ENCODE measurements at regions not wholly inside any gene's neighbourhood (a gene's known extent, or its start where the extent isn't known, plus 50 kb on each side); places are given as distances from the start of the nearest gene placed in this dataset.

DNA sequence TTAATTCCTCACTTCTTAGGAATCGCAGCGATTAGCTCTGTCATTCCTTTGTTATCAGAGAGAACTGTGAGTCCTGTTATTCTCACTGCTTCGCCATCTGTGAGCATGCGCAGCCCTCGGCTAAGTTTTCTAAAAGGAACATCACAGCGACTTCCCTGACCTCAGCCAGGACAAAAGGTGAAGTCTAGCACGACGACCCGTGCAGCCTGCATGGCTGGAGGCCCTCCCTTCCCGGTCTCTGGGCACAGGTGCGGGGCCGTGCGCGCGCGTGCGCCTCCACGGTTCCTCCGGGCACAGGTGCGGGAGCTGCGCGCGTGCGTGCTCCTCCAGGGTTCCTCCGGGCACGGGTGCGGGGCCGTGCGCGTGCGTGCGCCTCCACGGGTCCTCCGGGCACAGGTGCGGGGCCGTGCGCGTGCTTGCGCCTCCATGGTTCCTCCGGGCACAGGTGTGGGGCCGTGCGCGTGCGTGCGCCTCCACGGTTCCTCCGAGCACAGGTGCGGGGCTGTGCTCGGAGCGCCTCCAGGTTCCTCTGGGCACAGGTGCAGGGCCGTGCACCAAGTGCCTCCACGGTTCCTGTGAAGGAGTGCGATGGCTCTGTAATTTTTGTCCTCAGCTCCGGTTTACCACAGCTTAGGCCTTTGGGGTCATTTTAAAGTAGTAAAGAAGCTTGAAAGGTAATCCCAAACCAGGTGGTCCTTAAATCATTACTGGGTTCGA, 212.3 kb downstream of the ERMARD start:
- FAIRE-seq (no peak), DNase-seq (ENCODE audit: low read depth) (no peak)
- Histone ChIP-seq H3K27me3 (ENCODE audit: control insufficient read depth, insufficient read depth, low read length) (peaks cover 2% of the 10 kb centered on the region), H3K4me3 (ENCODE audit: low read depth, low read length) (no peak overlapping the region), H3K36me3 (ENCODE audit: control insufficient read depth, insufficient read depth, low read length) (no peaks in the 10 kb centered on the region)
- TF ChIP-seq, protein P1, sequence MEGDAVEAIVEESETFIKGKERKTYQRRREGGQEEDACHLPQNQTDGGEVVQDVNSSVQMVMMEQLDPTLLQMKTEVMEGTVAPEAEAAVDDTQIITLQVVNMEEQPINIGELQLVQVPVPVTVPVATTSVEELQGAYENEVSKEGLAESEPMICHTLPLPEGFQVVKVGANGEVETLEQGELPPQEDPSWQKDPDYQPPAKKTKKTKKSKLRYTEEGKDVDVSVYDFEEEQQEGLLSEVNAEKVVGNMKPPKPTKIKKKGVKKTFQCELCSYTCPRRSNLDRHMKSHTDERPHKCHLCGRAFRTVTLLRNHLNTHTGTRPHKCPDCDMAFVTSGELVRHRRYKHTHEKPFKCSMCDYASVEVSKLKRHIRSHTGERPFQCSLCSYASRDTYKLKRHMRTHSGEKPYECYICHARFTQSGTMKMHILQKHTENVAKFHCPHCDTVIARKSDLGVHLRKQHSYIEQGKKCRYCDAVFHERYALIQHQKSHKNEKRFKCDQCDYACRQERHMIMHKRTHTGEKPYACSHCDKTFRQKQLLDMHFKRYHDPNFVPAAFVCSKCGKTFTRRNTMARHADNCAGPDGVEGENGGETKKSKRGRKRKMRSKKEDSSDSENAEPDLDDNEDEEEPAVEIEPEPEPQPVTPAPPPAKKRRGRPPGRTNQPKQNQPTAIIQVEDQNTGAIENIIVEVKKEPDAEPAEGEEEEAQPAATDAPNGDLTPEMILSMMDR (IDR thresholded peaks at IDR 0.05; ENCODE audit: insufficient read depth, low read length, severe bottlenecking): no peak

DNA sequence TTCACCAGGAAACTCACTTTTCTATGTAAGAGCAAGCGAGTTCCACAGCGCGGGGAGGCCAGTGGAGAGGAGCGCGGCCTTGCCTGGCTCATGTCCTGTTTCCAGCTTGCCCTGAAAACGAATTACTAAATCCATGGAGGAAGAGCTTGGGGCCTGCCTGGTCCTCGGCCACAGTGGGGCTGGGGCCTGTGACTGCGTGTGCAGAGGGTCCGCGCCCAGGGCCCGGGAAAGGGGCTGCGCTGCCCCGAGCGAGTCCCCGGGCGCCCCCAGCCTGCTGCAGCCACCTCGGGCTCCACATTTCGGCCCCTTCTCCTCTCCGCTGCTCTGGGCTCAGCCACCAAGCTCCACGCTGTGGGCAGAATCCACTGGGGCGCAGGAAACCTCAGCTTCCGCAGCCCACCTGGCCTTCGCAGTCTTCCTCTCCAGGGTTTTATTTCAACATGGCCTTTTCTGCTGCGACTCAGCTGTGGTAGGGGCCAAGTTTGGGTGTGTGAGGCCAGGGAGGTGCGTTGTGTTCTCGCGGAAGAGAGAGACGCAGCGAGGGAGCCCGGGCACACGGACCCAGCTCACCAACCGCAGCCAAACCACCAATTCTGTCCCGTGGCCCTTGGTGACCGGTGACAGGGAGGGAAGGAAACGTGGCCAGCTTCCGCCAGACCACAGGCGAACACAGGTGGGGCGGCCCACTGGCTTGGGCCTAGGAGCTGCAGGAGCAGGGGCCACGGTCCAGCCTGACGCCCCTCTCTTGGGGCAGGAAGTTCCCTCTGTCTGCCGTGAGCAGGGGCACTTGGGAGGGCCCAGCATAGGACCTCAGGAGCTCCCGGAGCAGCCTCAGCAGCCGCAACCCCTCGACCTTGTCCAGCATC, 211.4 kb downstream of the ERMARD start:
- Histone ChIP-seq H3K27me3 (ENCODE audit: control insufficient read depth, insufficient read depth, low read length) (peaks cover 2% of the 10 kb centered on the region), H3K4me3 (ENCODE audit: low read depth, low read length) (no peak overlapping the region), H3K36me3 (ENCODE audit: control insufficient read depth, insufficient read depth, low read length) (no peaks in the 10 kb centered on the region)
- TF ChIP-seq, protein P1 (IDR thresholded peaks at IDR 0.05; ENCODE audit: insufficient read depth, low read length, severe bottlenecking): no peak
- FAIRE-seq (no peak), DNase-seq (ENCODE audit: low read depth) (no peak)

DNA sequence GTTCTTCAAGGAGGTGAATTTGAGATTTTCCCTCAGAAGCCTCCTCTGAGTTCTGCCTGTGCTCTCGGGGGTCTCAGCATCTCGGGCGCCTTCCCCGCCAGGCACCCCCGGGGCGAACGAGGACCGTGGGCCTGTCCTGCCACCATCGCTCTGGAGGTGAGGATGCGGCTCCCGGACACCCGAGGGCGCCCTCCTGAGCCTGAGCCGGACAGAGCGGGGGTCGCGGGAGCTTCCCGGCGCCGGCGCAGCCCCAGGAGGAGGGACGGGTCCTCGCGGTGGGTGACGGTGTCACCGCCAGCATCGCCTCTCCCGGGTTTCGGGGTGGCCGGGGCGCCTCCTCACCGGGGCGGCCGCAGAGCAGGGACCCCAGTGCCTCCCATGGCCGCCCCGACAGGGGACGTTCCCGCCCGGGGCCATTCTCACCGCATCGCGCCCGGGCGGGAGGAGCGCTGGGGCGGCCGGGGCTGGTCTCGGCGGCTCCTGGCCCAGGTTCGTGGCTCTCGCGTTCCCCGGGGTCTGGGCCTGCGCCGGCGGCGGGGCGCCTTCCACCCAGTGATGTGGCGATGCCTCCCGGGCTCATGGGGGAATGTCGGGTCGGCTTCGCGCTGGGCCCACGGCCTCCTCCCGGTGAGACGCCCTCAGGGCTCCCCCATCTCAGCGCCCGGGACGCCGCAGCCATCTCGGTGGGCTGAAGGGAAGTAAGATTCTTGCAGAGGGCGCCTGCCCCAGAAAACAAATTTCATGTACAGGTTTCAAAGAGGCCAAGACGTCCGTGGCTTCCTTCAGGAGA, 210.5 kb downstream of the ERMARD start:
- DNase-seq (ENCODE audit: low read depth) (no peak), FAIRE-seq (no peak)
- no peak overlapping the region for H3K4me3 ChIP-seq (ENCODE audit: low read depth, low read length)

DNA sequence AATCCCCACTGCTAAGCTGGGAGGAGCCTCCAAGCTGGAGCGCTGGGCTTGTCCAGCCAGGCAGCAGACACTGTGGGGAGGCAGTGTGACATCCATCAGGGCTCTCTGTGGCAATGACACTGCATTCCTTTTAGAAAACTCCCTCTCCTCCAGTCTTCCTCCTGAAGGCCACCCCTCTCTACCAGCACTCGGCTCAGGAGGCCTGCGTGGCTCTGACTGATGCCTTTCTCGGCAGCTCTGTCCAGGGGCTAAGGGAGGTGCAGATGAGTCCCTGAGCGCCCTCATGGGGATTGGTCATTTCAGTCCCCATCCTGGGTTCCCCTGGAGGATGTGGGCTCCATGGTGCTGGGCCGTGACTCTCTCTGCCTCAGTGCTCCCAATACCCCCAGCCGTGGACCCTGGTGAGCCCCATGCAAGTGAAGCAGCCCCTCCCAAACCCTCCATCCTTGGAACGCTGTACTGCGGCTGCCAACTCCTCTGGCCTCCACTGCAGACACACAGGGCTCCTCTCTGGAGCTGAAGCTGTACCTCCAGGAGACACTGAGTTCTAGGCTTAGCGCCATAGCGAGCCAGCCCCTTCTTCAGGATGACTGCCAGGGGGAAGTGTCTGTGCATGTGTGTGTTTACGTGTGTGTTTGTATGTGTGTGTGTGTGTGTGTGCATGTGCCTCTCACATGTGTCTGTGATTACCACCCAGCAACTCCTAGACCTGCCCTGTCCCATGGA, 209.6 kb downstream of the ERMARD start:
- FAIRE-seq: no peak
- peaks cover 2% of the 10 kb centered on the region for H3K27me3 ChIP-seq (ENCODE audit: control insufficient read depth, insufficient read depth, low read length)
- TF ChIP-seq, protein P1 (IDR thresholded peaks at IDR 0.05; ENCODE audit: insufficient read depth, low read length, severe bottlenecking): no peak
- H3K4me3 ChIP-seq (ENCODE audit: low read depth, low read length): no peak overlapping the region
- no peaks in the 10 kb centered on the region for H3K36me3 ChIP-seq (ENCODE audit: control insufficient read depth, insufficient read depth, low read length)
- DNase-seq (ENCODE audit: low read depth): no peak

More for the DNA sequence above, 210.5 kb downstream of the ERMARD start:
- H3K36me3 ChIP-seq (ENCODE audit: control insufficient read depth, insufficient read depth, low read length): no peaks in the 10 kb centered on the region
- TF ChIP-seq, protein P1 (IDR thresholded peaks at IDR 0.05; ENCODE audit: insufficient read depth, low read length, severe bottlenecking): peak; percentile 21
- peaks cover 2% of the 10 kb centered on the region for H3K27me3 ChIP-seq (ENCODE audit: control insufficient read depth, insufficient read depth, low read length)

DNA sequence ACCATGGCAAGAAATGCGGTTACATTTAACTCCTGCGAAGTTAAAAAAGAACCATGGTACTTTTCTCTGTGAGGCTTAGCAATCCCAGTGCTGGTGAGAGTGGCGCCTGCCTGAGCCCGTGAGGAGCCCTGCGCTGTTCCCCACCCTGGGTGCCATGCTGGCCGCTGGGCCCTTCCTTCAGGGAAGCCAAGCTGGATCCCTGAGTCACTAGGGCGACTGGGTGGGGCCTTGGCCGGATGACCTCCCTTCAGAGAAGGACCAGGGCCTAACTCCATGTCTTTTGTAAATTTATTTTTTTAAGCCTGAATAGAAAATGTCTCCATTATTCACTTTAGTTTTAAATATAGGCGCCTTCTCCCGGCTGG, 209.1 kb downstream of the ERMARD start:
- TF ChIP-seq, protein P1 (IDR thresholded peaks at IDR 0.05; ENCODE audit: insufficient read depth, low read length, severe bottlenecking): no peak
- H3K4me3 ChIP-seq (ENCODE audit: low read depth, low read length): no peak overlapping the region
- H3K27me3 ChIP-seq (ENCODE audit: control insufficient read depth, insufficient read depth, low read length): peaks cover 2% of the 10 kb centered on the region
- DNase-seq (ENCODE audit: low read depth) (no peak), FAIRE-seq (no peak)
- no peaks in the 10 kb centered on the region for H3K36me3 ChIP-seq (ENCODE audit: control insufficient read depth, insufficient read depth, low read length)
